ENCODE measurements at regions not wholly inside any gene's neighbourhood (a gene's known extent, or its start where the extent isn't known, plus 50 kb on each side); places are given as distances from the start of the nearest gene placed in this dataset.

GRCh38 chr15:88323976-88324740 lies 67.6 kb upstream of the NTRK3 start:
- in situ Hi-C loops (cut with HindIII; ENCODE audit: low sequenced_read_pairs) = no loop called here
- no peak for DNase-seq (ENCODE audit: low spot score)

- in situ Hi-C loops (cut with HindIII; ENCODE audit: low sequenced_read_pairs) = no loop called here
Observed at GRCh38 chr15:88323468-88323867, 66.9 kb upstream of the NTRK3 start.

GRCh38 chr15:88322461-88322860 lies 65.9 kb upstream of the NTRK3 start:
- in situ Hi-C loops (cut with HindIII; ENCODE audit: low sequenced_read_pairs) = no loop called here
- no peak for DNase-seq (ENCODE audit: low spot score)

More at GRCh38 chr15:88323468-88323867, 66.9 kb upstream of the NTRK3 start:
- DNase-seq (ENCODE audit: low spot score) = no peak

DNA sequence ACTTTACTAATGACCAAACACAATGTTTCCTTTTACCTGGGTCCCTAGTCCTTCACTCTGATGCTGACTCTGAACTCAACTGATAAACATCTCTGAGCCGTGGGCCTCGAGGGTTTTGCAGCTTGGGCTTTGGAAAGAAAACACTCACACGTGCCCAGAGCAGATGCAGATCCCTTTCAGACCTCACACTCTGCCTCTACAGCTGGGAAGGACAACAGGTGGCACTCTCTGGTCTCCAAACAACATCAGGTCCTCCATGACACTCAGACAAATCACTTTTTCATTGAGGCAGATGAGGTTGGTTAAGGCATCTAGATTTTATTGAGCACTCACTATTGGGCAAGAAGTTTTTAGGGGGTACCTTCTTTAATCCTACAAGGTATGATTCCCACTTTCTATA lies 64.7 kb upstream of the NTRK3 start:
- DNase-seq (ENCODE audit: low spot score) = no peak
- in situ Hi-C loops (cut with HindIII; ENCODE audit: low sequenced_read_pairs) = no loop called here

DNA sequence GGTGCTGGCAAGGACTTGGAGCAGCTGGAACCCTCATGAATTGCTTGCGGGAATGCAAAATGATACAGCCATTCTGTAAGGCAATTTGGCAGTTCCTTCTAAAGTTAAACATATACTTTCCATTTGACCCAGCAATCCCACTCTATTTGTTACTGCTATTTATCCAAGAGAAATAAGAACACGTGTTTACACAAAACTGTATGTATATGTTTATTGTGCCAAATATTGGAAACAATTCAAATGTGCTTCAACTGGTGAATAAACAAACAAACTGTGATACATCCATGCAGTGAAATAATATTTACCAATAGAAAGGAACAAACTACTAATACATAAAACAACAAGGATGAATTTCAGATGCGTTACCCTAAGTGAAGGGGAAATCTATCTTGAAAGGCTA lies 60.0 kb upstream of the NTRK3 start:
- in situ Hi-C loops (cut with HindIII; ENCODE audit: low sequenced_read_pairs) = no loop called here
- DNase-seq (ENCODE audit: low spot score) = no peak

DNA sequence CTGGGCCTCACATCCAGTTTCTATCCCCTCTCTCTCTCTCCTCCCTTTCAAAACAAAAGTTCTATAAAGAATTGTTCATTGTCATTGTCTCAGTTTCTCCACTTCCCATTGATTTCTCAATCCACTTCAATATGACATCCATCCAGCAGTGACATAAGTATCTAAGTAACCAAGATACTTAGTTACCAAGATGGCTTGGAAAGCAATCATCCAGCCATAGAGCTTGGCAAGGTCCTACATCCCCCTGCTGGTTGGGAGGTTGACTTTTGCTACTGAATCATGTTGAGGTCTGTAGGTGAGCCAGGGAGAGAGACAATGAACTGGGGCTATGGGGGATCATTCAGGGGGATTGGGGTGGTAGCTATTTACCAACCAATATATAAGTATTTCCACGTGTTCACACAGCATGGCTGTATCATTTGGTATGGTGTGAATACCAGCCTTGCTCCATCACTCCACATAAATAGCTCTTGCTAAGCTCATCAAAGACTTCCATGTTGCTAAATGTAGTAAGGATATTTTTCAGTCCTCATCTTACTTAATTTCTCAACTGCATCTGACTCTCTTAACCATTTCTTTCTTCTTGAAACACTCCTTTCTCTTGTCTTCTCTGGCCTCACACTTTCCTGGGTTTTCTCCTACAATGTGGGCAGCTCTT lies 58.8 kb upstream of the NTRK3 start:
- in situ Hi-C loops (cut with HindIII; ENCODE audit: low sequenced_read_pairs) = no loop called here
- DNase-seq (ENCODE audit: low spot score) = no peak

DNA sequence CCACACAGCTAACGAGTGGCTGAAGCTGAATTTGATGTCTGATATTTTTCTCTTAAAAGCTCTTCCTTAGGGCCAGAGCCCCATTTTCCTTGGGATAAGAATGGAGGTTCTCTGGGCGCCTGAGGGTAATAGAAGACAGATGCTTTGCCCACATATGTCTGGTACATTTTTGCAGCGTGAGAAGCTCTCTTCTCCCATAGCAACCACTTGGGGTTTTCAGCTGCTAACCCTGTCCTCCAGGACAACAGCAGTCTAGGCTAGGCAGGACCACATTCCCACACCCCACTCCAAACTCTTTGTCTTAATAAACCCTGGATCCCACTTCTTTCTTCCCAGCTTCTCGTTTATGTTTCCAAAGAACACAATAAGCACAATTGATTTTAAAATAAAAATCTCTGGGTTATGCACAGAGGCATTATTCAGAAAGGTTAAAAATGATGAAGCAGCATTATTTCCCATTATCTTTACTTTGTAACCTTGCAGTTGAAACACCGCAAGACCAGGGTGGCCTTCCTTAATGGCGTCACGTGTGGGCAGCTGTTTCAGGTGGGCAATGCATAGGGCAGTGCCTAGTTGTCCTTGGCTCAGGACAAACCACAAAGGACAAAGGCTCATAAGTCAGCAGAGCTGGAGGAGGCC lies 56.5 kb upstream of the NTRK3 start:
- in situ Hi-C loops (cut with HindIII; ENCODE audit: low sequenced_read_pairs) = no loop called here
- DNase-seq (ENCODE audit: low spot score) = no peak

- in situ Hi-C loops (cut with HindIII; ENCODE audit: low sequenced_read_pairs) = no loop called here
- DNase-seq (ENCODE audit: low spot score) = no peak
Observed at GRCh38 chr15:88309363-88309762, 52.8 kb upstream of the NTRK3 start.

GRCh38 chr15:88307344-88307743 lies 50.8 kb upstream of the NTRK3 start:
- in situ Hi-C loops (cut with HindIII; ENCODE audit: low sequenced_read_pairs) = no loop called here
- no peak for DNase-seq (ENCODE audit: low spot score)

All from G401 (cell line).